Loucy (cell line): ENCODE measurements at regions not wholly inside any gene's neighbourhood (a gene's known extent, or its start where the extent isn't known, plus 50 kb on each side); places are given as distances from the start of the nearest gene placed in this dataset.

Experiments
- H2AFZ ChIP-seq: fragments of 200-600 bp; sonication (generic); 2 replicates; pipeline ENCODE4 v1.6.0; 2016; ENCODE audit warnings: antibody characterized with exemption, mild to moderate bottlenecking, low read length, moderate library complexity
- H3F3A ChIP-seq: fragments of 200-600 bp; 2 replicates; pipeline ENCODE4 v1.6.0; 2016; ENCODE audit warnings: antibody characterized with exemption, low read depth, mild to moderate bottlenecking
- H3K27me3 ChIP-seq: fragments of 200-600 bp; sonication (generic); 2 replicates; pipeline ENCODE4 v1.6.1; 2014; ENCODE audit warnings: low read length, mild to moderate bottlenecking; ENCODE audit not compliant: insufficient read depth, poor library complexity, severe bottlenecking
- H3K36me3 ChIP-seq: fragments of 200-600 bp; sonication (generic); 2 replicates; pipeline ENCODE4 v1.6.1; 2016; ENCODE audit warnings: low read length; ENCODE audit not compliant: insufficient read depth
- H3K4me1 ChIP-seq: fragments of 200-600 bp; sonication (generic); 2 replicates; pipeline ENCODE4 v1.5.1; 2014; ENCODE audit warnings: low read length, mild to moderate bottlenecking; ENCODE audit not compliant: insufficient read depth, poor library complexity, severe bottlenecking
- H3K4me2 ChIP-seq: fragments of 200-600 bp; sonication (generic); 2 replicates; pipeline ENCODE4 v1.6.0; 2014; ENCODE audit warnings: antibody characterized with exemption, low read length, low read depth, mild to moderate bottlenecking; ENCODE audit not compliant: poor library complexity, severe bottlenecking
- H3K4me3 ChIP-seq: fragments of 200-600 bp; sonication (generic); 2 replicates; pipeline ENCODE4 v1.5.1; 2014; ENCODE audit warnings: low read length, mild to moderate bottlenecking, mixed read lengths; ENCODE audit not compliant: poor library complexity, severe bottlenecking
- H3K79me2 ChIP-seq: fragments of 200-600 bp; sonication (generic); 2 replicates; pipeline ENCODE4 v1.6.1; 2014; ENCODE audit warnings: low read length; ENCODE audit not compliant: insufficient read depth
- H3K9ac ChIP-seq: fragments of 200-600 bp; sonication (generic); 2 replicates; pipeline ENCODE4 v1.6.0; 2014; ENCODE audit warnings: mild to moderate bottlenecking, low read depth, low read length, moderate library complexity; ENCODE audit not compliant: poor library complexity, severe bottlenecking
- H3K9me2 ChIP-seq: fragments of 200-600 bp; sonication (generic); replicated peaks from 2 replicates; pipeline ENCODE4 v1.6.1; 2016; ENCODE audit warnings: low read depth, low read length, mixed read lengths
- H3K9me3 ChIP-seq: fragments of 200-600 bp; sonication (generic); 2 replicates; pipeline ENCODE4 v1.6.1; 2014; ENCODE audit warnings: mild to moderate bottlenecking, antibody characterized with exemption, low read length, low read depth; ENCODE audit not compliant: insufficient read depth
- H4K20me1 ChIP-seq: fragments of 200-600 bp; sonication (generic); 2 replicates; pipeline ENCODE4 v1.6.0; 2014; ENCODE audit warnings: antibody characterized with exemption, low read length, mild to moderate bottlenecking; ENCODE audit not compliant: insufficient read depth, poor library complexity, severe bottlenecking
- CTCF ChIP-seq: fragments of 200-600 bp; sonication (generic); conservative IDR thresholded peaks from 2 replicates; pipeline ENCODE4 v1.5.1; 2014; ENCODE audit warnings: mild to moderate bottlenecking, antibody characterized with exemption, low read length
- EZH2phosphoT487 ChIP-seq: fragments of 200-600 bp; IDR thresholded peaks from 2 replicates; pipeline ENCODE4 v1.6.1; 2018; ENCODE audit warnings: antibody characterized with exemption, mild to moderate bottlenecking, moderate library complexity, borderline replicate concordance

- H3K4me2 ChIP-seq = no peak overlapping the region
- no peaks in the 10 kb centered on the region for H3K79me2 ChIP-seq
- H3K9me3 ChIP-seq = no peaks in the 10 kb centered on the region
- TF ChIP-seq EZH2phosphoT487 = no peak
- no peak for TF ChIP-seq CTCF
- no peaks in the 10 kb centered on the region for H3K36me3 ChIP-seq
- no peaks in the 10 kb centered on the region for H3K9me2 ChIP-seq
- no peaks in the 10 kb centered on the region for H4K20me1 ChIP-seq
- H2AFZ ChIP-seq = no peak overlapping the region
- H3K9ac ChIP-seq = no peak overlapping the region
- no peak overlapping the region for H3K4me3 ChIP-seq
- H3F3A ChIP-seq = no peaks in the 10 kb centered on the region
- H3K4me1 ChIP-seq = no peaks in the 10 kb centered on the region
- no peaks in the 10 kb centered on the region for H3K27me3 ChIP-seq
Measured at GRCh38 chr2:20561637-20562454, 89.1 kb downstream of the HS1BP3 start.

- Histone ChIP-seq H2AFZ (no peak overlapping the region), H3F3A (no peaks in the 10 kb centered on the region), H3K4me2 (no peak overlapping the region), H3K27me3 (no peaks in the 10 kb centered on the region), H3K4me1 (no peaks in the 10 kb centered on the region), H4K20me1 (no peaks in the 10 kb centered on the region), H3K79me2 (no peaks in the 10 kb centered on the region), H3K4me3 (no peak overlapping the region), H3K9me3 (no peaks in the 10 kb centered on the region), H3K36me3 (no peaks in the 10 kb centered on the region), H3K9ac (no peak overlapping the region), H3K9me2 (no peaks in the 10 kb centered on the region)
- TF ChIP-seq CTCF = no peak; the same call in 1 of the 2 replicates
- TF ChIP-seq EZH2phosphoT487 = no peak
Measured at GRCh38 chr2:20562540-20563225, 88.2 kb downstream of the HS1BP3 start.

- Histone ChIP-seq H2AFZ (no peak overlapping the region), H3F3A (no peaks in the 10 kb centered on the region), H3K27me3 (no peaks in the 10 kb centered on the region), H3K9me2 (no peaks in the 10 kb centered on the region), H3K4me1 (peaks cover under 1% of the 10 kb centered on the region), H3K9ac (no peak overlapping the region), H3K9me3 (no peaks in the 10 kb centered on the region), H3K4me2 (no peak overlapping the region), H3K79me2 (no peaks in the 10 kb centered on the region), H3K36me3 (no peaks in the 10 kb centered on the region), H3K4me3 (no peak overlapping the region), H4K20me1 (no peaks in the 10 kb centered on the region)
- TF ChIP-seq CTCF = no peak
- TF ChIP-seq EZH2phosphoT487 = no peak
Measured at GRCh38 chr2:20563251-20563650, 87.6 kb downstream of the HS1BP3 start.
